GM21526 (cell line): ENCODE measurements at regions not wholly inside any gene's neighbourhood (a gene's known extent, or its start where the extent isn't known, plus 50 kb on each side); places are given as distances from the start of the nearest gene placed in this dataset.

Source experiments
- ATAC-seq: cut with Tn5 transposase; IDR thresholded peaks from one replicate; pipeline ENCODE4 v1.9.1; 2021; ENCODE audit warnings: moderate library complexity; ENCODE audit not compliant: unreplicated experiment, low FRiP score

DNA sequence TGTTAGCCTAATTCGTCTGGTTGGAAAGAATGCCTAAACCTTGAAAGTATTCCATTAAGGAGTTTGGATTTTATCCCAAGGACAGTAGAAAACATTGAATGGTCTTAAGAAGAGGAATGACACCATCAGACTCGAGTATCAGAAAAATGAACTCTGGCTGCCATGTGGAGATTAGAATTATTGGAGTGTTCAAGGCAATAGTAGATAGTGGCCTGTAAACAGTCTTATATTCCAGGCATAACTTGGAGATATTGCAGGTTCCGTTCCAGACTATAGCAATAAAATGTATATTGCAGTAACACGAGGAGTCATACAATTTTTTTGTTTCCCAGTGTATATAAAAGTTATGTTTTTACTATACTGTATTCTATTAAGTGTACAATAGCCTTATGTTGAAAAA is 130.9 kb downstream of the GDAP2 start:
- ATAC-seq = no peak

DNA sequence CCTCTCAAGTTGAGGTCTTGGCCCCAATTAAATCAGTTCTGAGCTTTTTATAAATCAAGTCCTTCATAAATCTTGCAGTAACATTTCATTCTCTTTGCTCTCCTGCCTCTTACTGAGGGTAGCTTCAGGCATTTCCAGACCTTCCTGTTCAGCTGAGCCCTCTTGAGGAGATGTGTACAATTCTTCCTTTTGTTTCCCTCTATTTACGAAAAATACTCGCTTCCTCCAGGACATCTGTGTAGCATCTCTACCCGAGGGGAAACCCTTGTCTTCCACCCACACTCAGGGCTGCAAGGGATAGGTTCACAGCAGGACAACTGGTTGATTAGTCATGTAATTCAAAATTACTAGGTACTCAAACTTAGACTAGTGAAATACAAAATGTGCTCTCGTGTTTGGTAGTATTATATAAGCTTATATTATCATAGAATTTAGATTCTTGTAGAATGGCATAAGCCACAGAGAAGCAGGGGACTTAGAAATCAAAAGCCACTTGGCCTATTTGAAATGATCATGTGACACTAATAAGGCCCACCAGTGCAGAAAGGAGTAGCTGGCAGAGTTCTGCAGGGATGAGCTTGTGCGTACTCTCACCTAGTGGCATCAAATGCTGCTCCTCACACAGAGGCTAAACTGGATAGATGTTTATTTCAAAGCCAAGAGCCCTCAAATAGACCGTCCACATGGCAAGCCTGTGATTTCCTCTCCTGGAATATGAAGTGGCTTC is 126.7 kb downstream of the GDAP2 start:
- no peak for ATAC-seq

DNA sequence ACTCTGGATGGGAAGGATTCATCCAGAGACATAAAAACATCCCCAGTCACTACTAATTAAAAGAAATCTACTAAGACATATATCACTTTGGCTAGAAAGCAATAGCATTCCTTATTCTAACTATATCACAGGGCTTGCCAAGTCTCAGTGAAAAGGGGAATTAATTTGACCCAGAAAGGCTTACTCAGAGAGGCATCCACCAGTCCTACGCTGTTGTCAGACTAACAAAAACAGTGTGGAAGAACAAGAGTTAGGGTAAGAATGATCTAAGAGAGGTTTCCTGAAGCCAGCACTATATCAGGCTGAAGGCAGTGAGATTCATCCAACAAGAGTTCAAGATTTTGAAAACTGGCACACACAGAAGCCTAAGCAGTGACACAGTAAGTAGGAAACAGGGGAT is 126.1 kb downstream of the GDAP2 start:
- ATAC-seq = no peak

DNA sequence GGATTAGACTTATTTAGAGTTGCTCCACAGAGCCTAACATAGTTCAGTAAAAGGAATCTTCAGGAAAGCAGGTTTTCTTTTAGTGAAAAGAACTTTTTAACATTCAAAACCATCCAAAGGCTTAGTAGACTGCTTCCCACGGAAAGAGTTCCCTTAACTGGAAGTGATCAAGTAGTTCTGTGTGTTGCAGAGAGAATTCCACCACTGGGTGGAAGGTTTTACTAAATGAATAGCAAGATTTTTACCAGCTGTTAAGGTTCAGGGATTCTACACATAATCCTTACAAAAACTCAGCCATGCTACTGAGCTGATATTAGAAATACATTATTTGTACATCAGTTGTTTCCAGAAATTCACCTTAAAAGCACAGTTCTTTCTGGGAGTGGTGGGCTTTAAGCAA is 119.7 kb downstream of the GDAP2 start:
- no peak for ATAC-seq

DNA sequence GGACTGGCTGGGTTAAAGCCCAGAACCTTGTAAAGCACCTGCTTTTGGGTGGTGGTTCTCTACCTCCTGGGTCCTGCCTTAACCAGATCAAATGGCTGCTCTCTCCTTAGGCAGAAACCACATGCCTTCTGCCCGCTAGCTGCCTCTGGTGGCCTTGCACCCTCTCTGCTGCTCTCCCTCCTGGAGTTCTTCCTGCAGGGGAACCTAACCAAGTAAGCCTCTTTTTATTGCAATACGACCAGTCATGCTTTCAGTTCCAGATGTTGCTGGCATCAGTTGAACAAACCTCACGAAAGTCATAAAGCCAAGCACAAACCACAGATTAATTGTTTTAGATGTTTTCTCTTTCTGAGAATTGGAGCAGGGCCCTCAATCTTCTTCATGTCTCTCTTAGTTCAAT is 118.9 kb downstream of the GDAP2 start:
- ATAC-seq = no peak

DNA sequence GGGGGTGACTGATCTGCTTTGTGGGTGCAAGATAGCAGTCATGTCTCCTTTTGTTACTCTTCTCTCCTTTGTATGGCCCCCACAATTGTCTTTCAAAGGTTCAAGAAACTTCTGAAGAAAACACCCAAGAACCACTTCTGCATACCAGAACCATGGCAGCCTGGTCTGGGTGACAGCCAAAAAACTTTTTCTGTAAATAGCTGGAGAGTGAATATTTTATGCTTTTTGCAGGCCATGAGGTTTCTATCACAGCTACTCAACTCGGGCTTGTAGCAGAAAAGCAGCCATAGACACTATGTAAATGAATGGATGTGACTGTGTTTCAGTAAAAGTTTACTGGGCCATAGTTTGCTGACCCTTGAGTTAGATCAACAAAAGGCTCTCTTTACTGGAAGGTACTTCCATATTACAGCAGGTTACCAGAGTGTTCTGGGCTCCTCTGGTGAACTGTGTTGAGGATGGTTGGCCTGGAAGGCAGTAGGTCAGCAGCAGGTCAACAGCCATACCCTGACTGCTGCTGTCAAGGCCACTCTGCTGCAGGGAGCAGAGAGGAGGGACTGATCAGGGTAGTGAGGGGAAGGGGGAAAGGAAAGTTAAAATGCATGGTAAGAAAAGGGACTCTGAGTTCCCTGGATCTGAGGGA is 116.4 kb downstream of the GDAP2 start:
- no peak for ATAC-seq
